GM13976 (cell line): ENCODE measurements at regions not wholly inside any gene's neighbourhood (a gene's known extent, or its start where the extent isn't known, plus 50 kb on each side); places are given as distances from the start of the nearest gene placed in this dataset.

Source experiments
- DNase-seq: peaks from one replicate; pipeline ENCODE4 v3.0.0; 2012; ENCODE audit warnings: low spot score
- CTCF ChIP-seq: IDR thresholded peaks from 2 replicates; pipeline ENCODE4 v1.5.1; 2012; ENCODE audit warnings: borderline replicate concordance, mild to moderate bottlenecking; ENCODE audit not compliant: insufficient read depth; ENCODE audit errors: extremely low read depth, missing control alignments, control extremely low read depth
- in situ Hi-C: fragments of 300-500 bp; cut with MboI; formaldehyde crosslinking; loops from one replicate; pipeline ENCODE4 v1.12.0; 2022; ENCODE audit warnings: low sequenced_read_pairs, mixed read lengths, inconsistent platforms; ENCODE audit not compliant: unreplicated experiment

- no peak for TF ChIP-seq CTCF
- DNase-seq = no peak
- in situ Hi-C loops = no loop called here
Observed at GRCh38 chr3:14256561-14257342, 78.1 kb downstream of the LSM3 start.

GRCh38 chr3:14258906-14259904, 80.6 kb downstream of the LSM3 start:
- in situ Hi-C loops = no loop called here
- DNase-seq = no peak
- TF ChIP-seq CTCF = no peak

- DNase-seq = no peak
- in situ Hi-C loops = no loop called here
- TF ChIP-seq CTCF = no peak
Observed at GRCh38 chr3:14260463-14260862, 81.8 kb downstream of the LSM3 start.

DNA sequence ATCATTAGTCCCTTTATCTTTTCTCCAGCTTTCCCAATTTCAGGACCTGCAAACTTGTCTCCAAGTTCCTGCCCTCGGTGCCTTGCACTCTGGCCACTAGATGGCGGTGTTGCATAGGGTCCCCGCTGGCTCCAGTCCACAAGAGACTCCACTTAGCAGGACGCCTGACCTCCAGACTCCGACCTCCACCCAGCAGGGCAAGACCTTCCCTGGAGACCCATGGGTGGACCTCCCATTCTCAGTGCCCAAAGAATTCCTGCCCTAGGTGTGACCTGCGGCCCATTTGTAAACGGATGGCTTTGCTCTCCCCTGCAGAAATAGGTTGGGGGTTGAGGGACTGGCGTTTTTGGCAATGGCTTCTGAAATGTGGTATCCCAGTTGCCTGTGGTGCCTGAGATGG, 82.6 kb downstream of the LSM3 start:
- peak; percentile 85 for DNase-seq
- in situ Hi-C loops = no loop called here
- TF ChIP-seq CTCF = peak; percentile 96

GRCh38 chr3:14262212-14262611, 83.6 kb downstream of the LSM3 start:
- no peak for DNase-seq
- no peak for TF ChIP-seq CTCF
- in situ Hi-C loops = no loop called here

DNA sequence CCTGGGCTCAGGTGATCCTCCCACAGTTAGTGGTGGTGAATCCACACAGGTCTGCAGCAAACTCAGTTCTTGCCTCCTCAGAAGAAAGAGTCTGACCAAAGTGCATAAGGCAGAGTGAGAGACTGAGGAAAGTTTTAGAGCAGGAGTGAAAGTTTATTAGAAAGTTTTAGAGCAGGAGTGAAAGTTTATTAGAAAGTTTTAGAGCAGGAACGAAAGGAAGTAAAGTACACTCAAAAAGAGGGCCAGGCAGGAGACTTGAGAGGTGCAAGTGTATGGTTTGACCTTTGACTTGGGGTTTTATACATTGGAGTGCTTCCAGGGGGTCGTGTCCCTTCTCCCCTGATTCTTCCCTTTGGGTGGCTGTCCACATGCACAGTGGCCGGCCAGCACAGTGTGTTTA, 84.2 kb downstream of the LSM3 start:
- in situ Hi-C loops = no loop called here
- no peak for DNase-seq
- TF ChIP-seq CTCF = no peak
